ENCODE measurements at regions not wholly inside any gene's neighbourhood (a gene's known extent, or its start where the extent isn't known, plus 50 kb on each side); places are given as distances from the start of the nearest gene placed in this dataset.

GRCh38 chr4:177791188-177791587, 349.0 kb upstream of the AGA start:
- H3K36me3 ChIP-seq (ENCODE audit: insufficient read depth, low read length): no peaks in the 10 kb centered on the region
- H4K20me1 ChIP-seq (ENCODE audit: insufficient read depth, low read length): no peaks in the 10 kb centered on the region
- no peaks in the 10 kb centered on the region for H3K27me3 ChIP-seq (ENCODE audit: insufficient read depth, low read length)
- no peak overlapping the region for H3K4me3 Mint-ChIP-seq (ENCODE audit: unreplicated experiment)
- peaks cover 3% of the 10 kb centered on the region for H3K4me1 Mint-ChIP-seq (ENCODE audit: low read depth, unreplicated experiment)
- no peaks in the 10 kb centered on the region for H3K27me3 Mint-ChIP-seq (ENCODE audit: low read depth, unreplicated experiment)
- DNase-seq (ENCODE audit: low read depth) (no peak), FAIRE-seq (no peak)
- H3K9ac ChIP-seq (ENCODE audit: low read length): no peak overlapping the region
- no peaks in the 10 kb centered on the region for H3K36me3 Mint-ChIP-seq (ENCODE audit: low read depth, unreplicated experiment)
- no peak overlapping the region for H3K27ac Mint-ChIP-seq (ENCODE audit: unreplicated experiment)
- H3K9me3 Mint-ChIP-seq (ENCODE audit: unreplicated experiment): no peaks in the 10 kb centered on the region
- no peak overlapping the region for H3K27ac ChIP-seq (ENCODE audit: low read depth, low read length)
- no peak overlapping the region for H3K4me2 ChIP-seq (ENCODE audit: low read length)
- H3K79me2 ChIP-seq (ENCODE audit: insufficient read depth, low read length): no peaks in the 10 kb centered on the region
- TF ChIP-seq EZH2 (IDR thresholded peaks at IDR 0.05; ENCODE audit: insufficient read depth, low read length) (no peak), CTCF (IDR thresholded peaks at IDR 0.05; ENCODE audit: insufficient read depth, low read depth, low read length) (no peak)
- H3K9me3 ChIP-seq (ENCODE audit: insufficient read depth, low read depth, low read length): no peaks in the 10 kb centered on the region
- no peak overlapping the region for H3K4me3 ChIP-seq (ENCODE audit: insufficient read depth, low read depth, low read length)
- H2AFZ ChIP-seq (ENCODE audit: low read depth, low read length): no peak overlapping the region
- H3K4me1 ChIP-seq (ENCODE audit: insufficient read depth, low read length): no peaks in the 10 kb centered on the region

- Mint-ChIP-seq H3K4me1 (ENCODE audit: low read depth, unreplicated experiment) (no peaks in the 10 kb centered on the region), H3K36me3 (ENCODE audit: low read depth, unreplicated experiment) (no peaks in the 10 kb centered on the region), H3K27me3 (ENCODE audit: low read depth, unreplicated experiment) (no peaks in the 10 kb centered on the region), H3K27ac (ENCODE audit: unreplicated experiment) (no peak overlapping the region), H3K9me3 (ENCODE audit: unreplicated experiment) (no peaks in the 10 kb centered on the region), H3K4me3 (ENCODE audit: unreplicated experiment) (no peak overlapping the region)
- no peaks in the 10 kb centered on the region for H3K79me2 ChIP-seq (ENCODE audit: insufficient read depth, low read length)
- H4K20me1 ChIP-seq (ENCODE audit: insufficient read depth, low read length): no peaks in the 10 kb centered on the region
- H3K4me2 ChIP-seq (ENCODE audit: low read length): no peak overlapping the region
- no peaks in the 10 kb centered on the region for H3K27me3 ChIP-seq (ENCODE audit: insufficient read depth, low read length)
- no peak for FAIRE-seq
- H3K4me3 ChIP-seq (ENCODE audit: insufficient read depth, low read depth, low read length): no peak overlapping the region
- no peak overlapping the region for H2AFZ ChIP-seq (ENCODE audit: low read depth, low read length)
- no peak for DNase-seq (ENCODE audit: low read depth)
- no peak overlapping the region for H3K9ac ChIP-seq (ENCODE audit: low read length)
- TF ChIP-seq CTCF (IDR thresholded peaks at IDR 0.05; ENCODE audit: insufficient read depth, low read depth, low read length) (no peak), EZH2 (IDR thresholded peaks at IDR 0.05; ENCODE audit: insufficient read depth, low read length) (no peak)
- H3K27ac ChIP-seq (ENCODE audit: low read depth, low read length): no peak overlapping the region
- no peaks in the 10 kb centered on the region for H3K9me3 ChIP-seq (ENCODE audit: insufficient read depth, low read depth, low read length)
- no peaks in the 10 kb centered on the region for H3K36me3 ChIP-seq (ENCODE audit: insufficient read depth, low read length)
- H3K4me1 ChIP-seq (ENCODE audit: insufficient read depth, low read length): no peaks in the 10 kb centered on the region
These were observed 354.6 kb upstream of the AGA start for GRCh38 chr4:177796841-177797240.

GRCh38 chr4:177798161-177798560, 355.9 kb upstream of the AGA start:
- Mint-ChIP-seq H3K9me3 (ENCODE audit: unreplicated experiment) (no peaks in the 10 kb centered on the region), H3K36me3 (ENCODE audit: low read depth, unreplicated experiment) (no peaks in the 10 kb centered on the region), H3K27ac (ENCODE audit: unreplicated experiment) (no peak overlapping the region), H3K27me3 (ENCODE audit: low read depth, unreplicated experiment) (no peaks in the 10 kb centered on the region), H3K4me3 (ENCODE audit: unreplicated experiment) (no peak overlapping the region), H3K4me1 (ENCODE audit: low read depth, unreplicated experiment) (no peaks in the 10 kb centered on the region)
- H3K9ac ChIP-seq (ENCODE audit: low read length): no peak overlapping the region
- FAIRE-seq (no peak), DNase-seq (ENCODE audit: low read depth) (no peak)
- no peaks in the 10 kb centered on the region for H3K27me3 ChIP-seq (ENCODE audit: insufficient read depth, low read length)
- no peak overlapping the region for H3K4me2 ChIP-seq (ENCODE audit: low read length)
- no peak overlapping the region for H2AFZ ChIP-seq (ENCODE audit: low read depth, low read length)
- no peaks in the 10 kb centered on the region for H3K79me2 ChIP-seq (ENCODE audit: insufficient read depth, low read length)
- H3K4me3 ChIP-seq (ENCODE audit: insufficient read depth, low read depth, low read length): no peak overlapping the region
- TF ChIP-seq CTCF (IDR thresholded peaks at IDR 0.05; ENCODE audit: insufficient read depth, low read depth, low read length) (no peak), EZH2 (IDR thresholded peaks at IDR 0.05; ENCODE audit: insufficient read depth, low read length) (no peak)
- no peaks in the 10 kb centered on the region for H3K4me1 ChIP-seq (ENCODE audit: insufficient read depth, low read length)
- H3K36me3 ChIP-seq (ENCODE audit: insufficient read depth, low read length): no peaks in the 10 kb centered on the region
- H4K20me1 ChIP-seq (ENCODE audit: insufficient read depth, low read length): no peaks in the 10 kb centered on the region
- no peaks in the 10 kb centered on the region for H3K9me3 ChIP-seq (ENCODE audit: insufficient read depth, low read depth, low read length)
- H3K27ac ChIP-seq (ENCODE audit: low read depth, low read length): no peak overlapping the region
